IPS-18c (cell line): ENCODE measurements at regions not wholly inside any gene's neighbourhood (a gene's known extent, or its start where the extent isn't known, plus 50 kb on each side); places are given as distances from the start of the nearest gene placed in this dataset.

ENCODE experiments used
- H3K4me3 ChIP-seq: 2 replicates; pipeline ENCODE4 v1.7.0; 2013; ENCODE audit warnings: low read depth, mild to moderate bottlenecking, low read length, moderate library complexity; ENCODE audit not compliant: insufficient read depth
- H3K9me3 ChIP-seq: one replicate; pipeline ENCODE4 v1.6.1; 2013; ENCODE audit warnings: mild to moderate bottlenecking, low read length, moderate library complexity; ENCODE audit not compliant: control insufficient read depth, insufficient read depth

- H3K4me3 ChIP-seq: no peak overlapping the region
- H3K9me3 ChIP-seq: no peaks in the 10 kb centered on the region
Observed at GRCh38 chr14:97920201-97920600, 1123.0 kb downstream of the VRK1 start.

GRCh38 chr14:97921296-97921695, 1124.1 kb downstream of the VRK1 start:
- no peaks in the 10 kb centered on the region for H3K9me3 ChIP-seq
- H3K4me3 ChIP-seq: no peak overlapping the region

- Histone ChIP-seq H3K9me3 (peaks cover under 1% of the 10 kb centered on the region), H3K4me3 (no peak overlapping the region)
Observed at GRCh38 chr14:97924922-97925613, 1127.9 kb downstream of the VRK1 start.

GRCh38 chr14:97930166-97930565, 1133.0 kb downstream of the VRK1 start:
- H3K9me3 ChIP-seq: peaks cover 3% of the 10 kb centered on the region
- H3K4me3 ChIP-seq: no peak overlapping the region

GRCh38 chr14:97931273-97931672, 1134.1 kb downstream of the VRK1 start:
- H3K4me3 ChIP-seq: no peak overlapping the region
- H3K9me3 ChIP-seq: peaks cover 3% of the 10 kb centered on the region

- Histone ChIP-seq H3K4me3 (no peak overlapping the region), H3K9me3 (no peaks in the 10 kb centered on the region)
Observed at GRCh38 chr14:97942921-97943320, 1145.7 kb downstream of the VRK1 start.

- no peaks in the 10 kb centered on the region for H3K9me3 ChIP-seq
- no peak overlapping the region for H3K4me3 ChIP-seq
Observed at GRCh38 chr14:97943619-97944018, 1146.4 kb downstream of the VRK1 start.

GRCh38 chr14:97944380-97944779, 1147.2 kb downstream of the VRK1 start:
- Histone ChIP-seq H3K9me3 (no peaks in the 10 kb centered on the region), H3K4me3 (no peak overlapping the region)

GRCh38 chr14:97945631-97946030, 1148.4 kb downstream of the VRK1 start:
- no peak overlapping the region for H3K4me3 ChIP-seq
- H3K9me3 ChIP-seq: no peaks in the 10 kb centered on the region

GRCh38 chr14:97946240-97946639, 1149.1 kb downstream of the VRK1 start:
- H3K4me3 ChIP-seq: no peak overlapping the region
- no peaks in the 10 kb centered on the region for H3K9me3 ChIP-seq

GRCh38 chr14:97946641-97947040, 1149.5 kb downstream of the VRK1 start:
- Histone ChIP-seq H3K4me3 (no peak overlapping the region), H3K9me3 (no peaks in the 10 kb centered on the region)

GRCh38 chr14:97948841-97949240, 1151.7 kb downstream of the VRK1 start:
- Histone ChIP-seq H3K4me3 (no peak overlapping the region), H3K9me3 (no peaks in the 10 kb centered on the region)

GRCh38 chr14:97956581-97957340, 1159.6 kb downstream of the VRK1 start:
- Histone ChIP-seq H3K4me3 (no peak overlapping the region), H3K9me3 (no peaks in the 10 kb centered on the region)

GRCh38 chr14:97959251-97959650, 1162.1 kb downstream of the VRK1 start:
- no peaks in the 10 kb centered on the region for H3K9me3 ChIP-seq
- no peak overlapping the region for H3K4me3 ChIP-seq

GRCh38 chr14:97960436-97960835, 1163.3 kb downstream of the VRK1 start:
- Histone ChIP-seq H3K9me3 (no peaks in the 10 kb centered on the region), H3K4me3 (no peak overlapping the region)

- no peak overlapping the region for H3K4me3 ChIP-seq
- H3K9me3 ChIP-seq: no peaks in the 10 kb centered on the region
Observed at GRCh38 chr14:97970222-97970621, 1173.0 kb downstream of the VRK1 start.

- H3K4me3 ChIP-seq: no peak overlapping the region
- H3K9me3 ChIP-seq: no peaks in the 10 kb centered on the region
Observed at GRCh38 chr14:97975216-97975615, 1178.0 kb downstream of the VRK1 start.

GRCh38 chr14:97975962-97976361, 1178.8 kb downstream of the VRK1 start:
- H3K4me3 ChIP-seq: no peak overlapping the region
- no peaks in the 10 kb centered on the region for H3K9me3 ChIP-seq
